Kidney epithelial cell (primary cell): ENCODE measurements at regions not wholly inside any gene's neighbourhood (a gene's known extent, or its start where the extent isn't known, plus 50 kb on each side); places are given as distances from the start of the nearest gene placed in this dataset.
"Not testable (repeated sequence)": the region's sequence is repeated elsewhere in the genome, so short reads cannot be mapped to it uniquely, and the experiment has no call there.

ENCODE experiments used
- DNase-seq: peaks from one replicate; pipeline ENCODE4 v3.0.0-alpha.2; 2010; ENCODE audit warnings: low read depth
- H3K27me3 ChIP-seq: 2 replicates; pipeline ENCODE4 v1.6.0; 2011; ENCODE audit warnings: low read length; ENCODE audit not compliant: control insufficient read depth, insufficient read depth
- H3K36me3 ChIP-seq: 2 replicates; pipeline ENCODE4 v1.5.1; 2011; ENCODE audit warnings: low read length; ENCODE audit not compliant: control insufficient read depth, insufficient read depth
- H3K4me3 ChIP-seq: 2 replicates; pipeline ENCODE4 v1.5.1; 2011; ENCODE audit warnings: low read depth, mild to moderate bottlenecking, control low read depth, low read length
- TF ChIP-seq, protein P1 (sequence below): IDR thresholded peaks from 2 replicates; pipeline ENCODE4 v1.5.1; 2011; ENCODE audit warnings: mild to moderate bottlenecking, moderate library complexity, low read length, control low read depth, inconsistent platforms; ENCODE audit not compliant: insufficient read depth, poor library complexity, severe bottlenecking

DNA sequence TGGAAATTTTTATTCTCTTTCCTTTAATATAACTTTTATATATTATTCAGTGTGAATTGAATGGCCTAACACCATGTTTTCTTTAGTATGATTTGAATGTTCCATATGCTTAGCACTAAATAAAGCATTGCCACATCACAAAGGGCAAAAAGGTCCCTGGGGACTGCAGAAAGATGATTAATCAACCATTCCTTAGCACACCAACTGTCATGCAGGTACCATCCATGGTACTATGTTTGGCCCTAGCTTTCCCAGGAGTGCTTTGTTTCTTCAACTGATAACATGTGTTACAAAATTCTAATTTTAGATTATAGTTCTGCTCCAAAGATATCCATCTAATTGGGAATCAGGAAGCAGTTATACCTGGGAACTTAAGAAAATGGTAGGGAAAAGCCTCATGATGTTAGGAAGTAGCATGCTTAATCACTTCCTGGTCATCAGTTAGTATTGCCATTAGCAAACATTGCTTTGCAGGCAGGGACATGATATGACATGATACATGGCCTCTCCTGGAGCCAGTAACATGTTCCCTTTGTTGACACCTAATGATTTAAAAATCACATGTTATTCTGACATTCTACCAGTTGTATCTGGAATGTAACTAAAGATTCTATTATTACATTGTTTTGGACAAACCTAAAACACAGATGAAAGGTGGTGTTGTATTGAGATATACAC is 712.6 kb upstream of the GBE1 start:
- Histone ChIP-seq H3K36me3 (no peaks in the 10 kb centered on the region), H3K4me3 (no peak overlapping the region), H3K27me3 (no peaks in the 10 kb centered on the region)
- no peak for DNase-seq
- TF ChIP-seq, protein P1, sequence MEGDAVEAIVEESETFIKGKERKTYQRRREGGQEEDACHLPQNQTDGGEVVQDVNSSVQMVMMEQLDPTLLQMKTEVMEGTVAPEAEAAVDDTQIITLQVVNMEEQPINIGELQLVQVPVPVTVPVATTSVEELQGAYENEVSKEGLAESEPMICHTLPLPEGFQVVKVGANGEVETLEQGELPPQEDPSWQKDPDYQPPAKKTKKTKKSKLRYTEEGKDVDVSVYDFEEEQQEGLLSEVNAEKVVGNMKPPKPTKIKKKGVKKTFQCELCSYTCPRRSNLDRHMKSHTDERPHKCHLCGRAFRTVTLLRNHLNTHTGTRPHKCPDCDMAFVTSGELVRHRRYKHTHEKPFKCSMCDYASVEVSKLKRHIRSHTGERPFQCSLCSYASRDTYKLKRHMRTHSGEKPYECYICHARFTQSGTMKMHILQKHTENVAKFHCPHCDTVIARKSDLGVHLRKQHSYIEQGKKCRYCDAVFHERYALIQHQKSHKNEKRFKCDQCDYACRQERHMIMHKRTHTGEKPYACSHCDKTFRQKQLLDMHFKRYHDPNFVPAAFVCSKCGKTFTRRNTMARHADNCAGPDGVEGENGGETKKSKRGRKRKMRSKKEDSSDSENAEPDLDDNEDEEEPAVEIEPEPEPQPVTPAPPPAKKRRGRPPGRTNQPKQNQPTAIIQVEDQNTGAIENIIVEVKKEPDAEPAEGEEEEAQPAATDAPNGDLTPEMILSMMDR: no peak

DNA sequence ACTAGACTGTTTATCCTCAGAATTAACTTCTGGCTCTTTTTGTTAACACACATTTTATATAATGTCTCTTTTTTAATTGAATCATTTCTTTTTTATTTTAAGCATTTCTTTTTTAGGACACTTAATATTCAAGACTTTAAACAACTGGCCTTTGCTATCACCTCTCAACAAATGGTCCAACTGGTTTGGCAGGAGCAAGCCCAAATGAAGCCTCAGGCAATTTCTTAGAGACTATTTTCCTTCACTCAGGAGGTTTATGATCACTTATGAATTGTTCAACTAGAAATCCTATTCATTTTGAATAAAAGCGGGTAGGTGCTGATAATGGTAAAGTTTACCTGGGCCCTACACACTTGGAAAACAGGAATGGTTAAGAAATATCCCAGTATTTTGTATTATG is 705.6 kb upstream of the GBE1 start:
- Histone ChIP-seq H3K4me3 (no peak overlapping the region), H3K27me3 (no peaks in the 10 kb centered on the region), H3K36me3 (no peaks in the 10 kb centered on the region)
- TF ChIP-seq, protein P1: no peak
- no peak for DNase-seq

DNA sequence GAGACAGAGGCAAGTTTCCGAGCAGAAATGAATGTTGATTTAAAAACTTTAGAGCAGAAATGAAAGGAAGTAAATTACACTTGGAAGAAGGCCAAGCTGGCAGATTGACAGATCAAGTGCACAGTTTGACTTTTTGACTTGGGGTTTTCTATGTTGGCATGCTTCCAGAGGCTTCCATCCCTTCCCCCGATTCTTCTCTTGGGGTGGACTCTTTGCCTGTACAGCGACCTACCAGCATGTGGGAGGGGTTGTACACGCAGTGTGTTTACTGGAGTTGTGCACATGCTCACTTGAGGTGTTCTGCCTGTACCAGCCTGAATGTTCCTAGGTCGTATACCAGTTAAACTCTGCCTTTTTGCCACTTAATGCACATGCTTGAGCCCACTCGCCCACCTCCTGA is 701.5 kb upstream of the GBE1 start:
- TF ChIP-seq, protein P1: no peak

DNA sequence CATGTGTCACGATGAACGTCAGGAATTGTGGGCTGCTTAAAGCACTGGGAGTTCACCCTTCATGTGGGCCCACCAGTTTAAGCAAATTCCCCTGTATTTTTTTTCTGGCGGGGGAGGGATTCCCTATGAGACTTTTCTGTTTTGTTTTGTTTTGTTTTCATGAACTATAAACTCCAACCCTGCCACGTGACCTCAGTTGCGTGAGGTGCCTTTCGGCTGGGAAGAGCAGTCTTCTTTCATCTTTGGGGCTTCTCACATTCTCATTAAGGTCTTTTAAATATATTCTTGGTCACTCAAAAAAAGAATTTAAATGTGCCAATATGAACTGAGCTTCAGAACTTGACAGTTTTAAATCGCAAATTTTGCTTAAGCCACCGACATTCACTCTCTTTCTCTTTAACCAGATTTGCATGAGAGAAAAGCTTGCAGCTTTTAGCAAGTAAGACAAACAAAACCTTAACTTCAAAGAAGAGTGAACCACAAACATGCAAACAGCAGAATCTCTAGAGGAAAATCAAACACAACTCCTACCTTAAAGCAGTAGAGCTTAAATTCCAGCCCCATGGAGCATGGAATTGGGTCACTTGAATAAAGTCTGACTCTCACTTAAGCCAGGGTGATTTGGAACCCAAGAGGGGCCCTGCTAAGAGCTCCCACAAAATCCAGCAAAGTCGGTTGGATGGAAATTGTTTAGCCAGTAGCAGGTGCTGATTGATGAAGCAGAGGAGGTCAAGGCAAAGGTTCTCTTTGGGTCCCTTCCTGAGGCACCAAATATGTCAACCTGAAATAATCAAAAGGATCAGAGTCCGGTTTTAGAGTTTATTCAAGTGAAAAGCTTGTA is 699.8 kb upstream of the GBE1 start:
- TF ChIP-seq, protein P1: no peak
- H3K4me3 ChIP-seq: no peak overlapping the region
- no peak for DNase-seq
- no peaks in the 10 kb centered on the region for H3K36me3 ChIP-seq
- H3K27me3 ChIP-seq: no peaks in the 10 kb centered on the region

More for the DNA sequence above, 701.5 kb upstream of the GBE1 start:
- no peak for DNase-seq
- Histone ChIP-seq H3K36me3 (no peaks in the 10 kb centered on the region), H3K4me3 (no peak overlapping the region), H3K27me3 (no peaks in the 10 kb centered on the region)

DNA sequence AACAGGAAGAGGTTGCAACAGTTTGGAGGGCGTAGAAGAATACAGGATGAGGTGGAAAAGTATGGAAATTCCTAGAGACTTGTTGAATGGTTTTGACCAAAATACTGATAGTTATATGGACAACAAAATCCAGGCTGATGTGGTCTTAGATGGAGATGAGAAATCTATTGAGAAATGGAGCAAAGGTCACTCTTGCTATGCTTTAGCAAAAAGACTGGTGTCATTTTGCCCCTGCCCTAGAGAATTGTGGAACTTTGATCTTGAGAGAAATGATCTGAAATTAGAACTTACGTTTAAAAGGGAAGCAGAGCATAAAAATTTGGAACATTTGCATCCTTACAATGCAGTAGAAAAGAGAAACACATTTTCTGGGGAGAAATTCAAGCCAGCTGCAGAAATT is 686.9 kb upstream of the GBE1 start:
- DNase-seq: no peak
- Histone ChIP-seq H3K4me3 (no peak overlapping the region), H3K36me3 (no peaks in the 10 kb centered on the region), H3K27me3 (no peaks in the 10 kb centered on the region)
- TF ChIP-seq, protein P1: no peak

DNA sequence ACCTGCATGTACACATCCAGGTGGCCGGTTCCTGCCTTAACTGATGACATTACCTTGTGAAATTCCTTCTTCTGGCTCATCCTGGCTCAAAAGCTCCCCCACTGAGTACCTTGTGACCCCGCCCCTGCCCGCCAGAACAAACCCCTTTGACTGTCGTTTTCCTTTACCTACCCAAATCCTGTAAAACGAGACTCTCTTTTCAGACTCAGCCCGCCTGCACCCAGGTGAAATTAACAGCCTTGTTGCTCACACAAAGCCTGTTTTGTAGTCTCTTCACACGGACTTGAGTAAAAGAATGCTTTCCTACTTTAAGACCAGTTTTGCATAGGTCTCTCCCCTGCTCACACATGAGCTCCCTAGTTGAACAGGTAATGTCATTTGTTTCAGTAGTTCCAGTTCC is 667.4 kb upstream of the GBE1 start:
- H3K27me3 ChIP-seq, H3K4me3 ChIP-seq, DNase-seq: not testable (repeated sequence)

More for the DNA sequence above, 667.4 kb upstream of the GBE1 start:
- not testable (repeated sequence) for H3K36me3 ChIP-seq
